Cerebellar nuclear complex (tissue), 1 donor: ENCODE measurements at regions not wholly inside any gene's neighbourhood (a gene's known extent, or its start where the extent isn't known, plus 50 kb on each side); places are given as distances from the start of the nearest gene placed in this dataset.

Experiments
- DNase-seq, 2 experiments: peaks; one replicate each; lab custom pipeline; 2025; lab: John Stamatoyannopoulos, UW

GRCh38 chr4:117941611-117942010, 92.7 kb upstream of the NDST3 start:
- DNase-seq, result no peak

DNA sequence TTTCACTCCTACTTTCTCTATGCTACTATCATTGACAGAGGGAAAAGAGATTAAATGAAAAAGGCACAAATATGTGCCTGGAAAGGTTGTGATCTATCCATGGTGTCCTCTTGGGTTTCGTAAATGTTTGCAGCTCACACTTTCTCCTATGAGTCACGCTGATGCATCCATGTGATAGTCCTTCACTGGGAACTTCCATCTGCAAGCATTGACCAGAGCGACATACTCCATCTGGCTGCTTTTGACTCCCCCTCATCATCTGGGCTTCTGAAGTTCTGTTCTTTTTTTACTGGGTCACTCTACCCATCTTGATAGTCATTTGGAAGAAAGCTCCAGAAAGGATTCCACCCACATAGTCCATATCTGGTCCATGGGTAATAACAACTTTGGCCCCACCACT, 84.7 kb upstream of the NDST3 start:
- DNase-seq, result no peak

- no peak for DNase-seq
These were observed 76.7 kb upstream of the NDST3 start for GRCh38 chr4:117957571-117957970.

DNA sequence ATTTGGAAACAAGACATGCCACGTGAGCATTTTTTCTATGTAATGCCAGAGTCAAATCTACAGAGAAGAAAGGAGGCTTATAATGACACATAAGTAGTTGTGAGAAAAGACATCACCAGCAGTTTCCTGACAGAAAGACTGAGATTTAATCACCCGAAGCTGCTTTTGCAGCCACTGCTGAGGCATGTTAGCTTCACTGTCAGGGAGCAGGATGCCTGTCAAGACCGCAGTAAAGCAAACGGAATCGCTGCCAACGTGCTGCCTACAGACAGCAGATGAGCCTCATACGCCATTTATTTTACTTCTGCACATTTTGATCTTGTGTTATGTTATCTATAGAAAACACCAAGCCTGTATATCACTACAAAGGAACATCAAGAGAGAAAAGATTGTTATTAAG, 68.7 kb upstream of the NDST3 start:
- no peak for DNase-seq

- no peak for DNase-seq
These were observed 65.7 kb upstream of the NDST3 start for GRCh38 chr4:117968606-117969005.

GRCh38 chr4:117971403-117971802, 62.9 kb upstream of the NDST3 start:
- DNase-seq, result no peak

GRCh38 chr4:117983541-117984365, 50.5 kb upstream of the NDST3 start:
- DNase-seq, result no peak

DNA sequence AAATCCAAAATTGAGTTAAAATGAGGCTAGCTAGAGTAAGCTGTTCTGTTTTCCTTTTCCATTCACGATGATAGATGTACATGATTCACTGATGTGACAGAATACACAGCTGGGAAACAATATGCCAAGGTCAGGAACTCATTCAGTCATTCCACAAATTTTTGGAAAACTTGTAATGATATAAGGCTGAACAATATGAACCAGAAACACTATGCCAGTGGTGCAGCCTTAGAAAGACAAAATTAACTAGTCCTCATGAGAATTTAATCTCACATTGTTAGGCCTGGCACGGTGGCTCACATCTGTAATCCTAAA, 50.0 kb upstream of the NDST3 start:
- DNase-seq, result no peak
